ENCODE measurements at regions not wholly inside any gene's neighbourhood (a gene's known extent, or its start where the extent isn't known, plus 50 kb on each side); places are given as distances from the start of the nearest gene placed in this dataset.
"Not testable (repeated sequence)": the region's sequence is repeated elsewhere in the genome, so short reads cannot be mapped to it uniquely, and the experiment has no call there.

DNA sequence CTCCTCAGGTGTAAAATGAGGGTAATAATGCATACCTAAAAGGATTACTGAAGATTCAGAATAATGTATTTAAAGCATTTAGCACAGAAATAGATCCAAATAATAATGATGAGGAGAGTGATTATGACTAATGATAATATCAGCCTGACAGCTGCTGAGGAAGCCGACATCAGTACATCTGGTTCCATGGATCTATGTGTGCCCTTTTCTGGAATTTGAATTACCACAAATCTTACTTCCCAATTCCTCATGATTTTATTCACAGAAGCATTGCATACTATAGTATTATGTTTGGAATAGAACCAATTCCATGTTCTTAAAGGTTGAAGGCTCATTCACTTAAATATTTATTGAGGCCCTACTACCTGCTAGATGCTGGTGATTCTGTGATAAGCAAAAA lies 248.9 kb upstream of the THUMPD2 start:
- Histone ChIP-seq H3K9me3 (no peaks in the 10 kb centered on the region), H3K36me3 (no peaks in the 10 kb centered on the region), H3K4me3 (no peak overlapping the region), H3K27me3 (no peaks in the 10 kb centered on the region), H3K27ac (no peak overlapping the region), H3K4me1 (no peaks in the 10 kb centered on the region)
- TF ChIP-seq POLR2A (IDR thresholded peaks at IDR 0.05) (no peak), POLR2AphosphoS5 (IDR thresholded peaks at IDR 0.05) (no peak), EP300 (IDR thresholded peaks at IDR 0.05) (no peak)
- TF ChIP-seq, protein P1, sequence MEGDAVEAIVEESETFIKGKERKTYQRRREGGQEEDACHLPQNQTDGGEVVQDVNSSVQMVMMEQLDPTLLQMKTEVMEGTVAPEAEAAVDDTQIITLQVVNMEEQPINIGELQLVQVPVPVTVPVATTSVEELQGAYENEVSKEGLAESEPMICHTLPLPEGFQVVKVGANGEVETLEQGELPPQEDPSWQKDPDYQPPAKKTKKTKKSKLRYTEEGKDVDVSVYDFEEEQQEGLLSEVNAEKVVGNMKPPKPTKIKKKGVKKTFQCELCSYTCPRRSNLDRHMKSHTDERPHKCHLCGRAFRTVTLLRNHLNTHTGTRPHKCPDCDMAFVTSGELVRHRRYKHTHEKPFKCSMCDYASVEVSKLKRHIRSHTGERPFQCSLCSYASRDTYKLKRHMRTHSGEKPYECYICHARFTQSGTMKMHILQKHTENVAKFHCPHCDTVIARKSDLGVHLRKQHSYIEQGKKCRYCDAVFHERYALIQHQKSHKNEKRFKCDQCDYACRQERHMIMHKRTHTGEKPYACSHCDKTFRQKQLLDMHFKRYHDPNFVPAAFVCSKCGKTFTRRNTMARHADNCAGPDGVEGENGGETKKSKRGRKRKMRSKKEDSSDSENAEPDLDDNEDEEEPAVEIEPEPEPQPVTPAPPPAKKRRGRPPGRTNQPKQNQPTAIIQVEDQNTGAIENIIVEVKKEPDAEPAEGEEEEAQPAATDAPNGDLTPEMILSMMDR (IDR thresholded peaks at IDR 0.05), result no peak
- DNase-seq (no peak), ATAC-seq (ENCODE audit: low FRiP score in 2 of 2) (no peak)
- WGBS, 2 donors, result 87 to 97% methylated on average over 1 of the region's 1 CpG

DNA sequence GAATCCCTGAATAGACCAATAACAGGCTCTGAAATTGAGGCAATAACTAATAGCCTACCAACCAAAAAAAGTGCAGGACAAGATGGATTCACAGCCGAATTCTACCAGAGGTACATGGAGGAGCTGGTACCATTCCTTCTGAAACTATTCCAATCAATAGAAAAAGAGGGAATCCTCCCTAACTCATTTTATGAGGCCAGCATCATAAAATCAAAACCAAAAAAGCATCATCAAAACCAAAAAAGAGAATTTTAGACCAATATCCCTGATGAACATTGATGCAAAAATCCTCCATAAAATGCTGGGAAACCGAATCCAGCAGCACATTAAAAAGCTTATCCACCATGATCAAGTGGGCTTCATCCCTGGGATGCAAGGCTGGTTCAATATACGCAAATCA lies 246.2 kb upstream of the THUMPD2 start:
- 70 to 80% methylated on average over 3 of the region's 3 CpGs for WGBS, 2 donors
- H3K4me3 ChIP-seq; H3K27me3 ChIP-seq; H3K4me1 ChIP-seq; ATAC-seq (ENCODE audit: low FRiP score in 2 of 2); H3K36me3 ChIP-seq; DNase-seq; H3K9me3 ChIP-seq; H3K27ac ChIP-seq: not testable (repeated sequence)

DNA sequence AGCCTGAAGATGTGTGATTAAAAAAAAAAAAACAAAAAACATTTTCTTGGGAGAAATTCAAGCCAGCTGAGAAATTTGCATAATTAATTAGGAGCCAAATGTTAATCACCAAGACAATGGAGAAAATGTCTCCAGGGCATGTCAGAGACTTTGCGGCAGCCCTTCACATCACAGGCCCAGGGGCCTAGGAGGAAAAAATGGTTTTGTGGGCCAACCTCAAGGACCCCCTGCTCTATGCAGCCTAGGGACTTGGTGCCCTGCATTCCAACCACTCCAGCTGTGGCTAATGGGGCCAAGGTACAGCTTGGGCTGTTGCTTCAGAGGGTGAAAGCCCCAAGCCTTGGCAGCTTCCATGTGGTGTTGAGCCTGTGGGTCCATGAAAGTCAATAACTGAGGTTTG lies 241.9 kb upstream of the THUMPD2 start:
- WGBS, 2 donors, result 95 to 100% methylated on average over 1 of the region's 1 CpG
- no peak for DNase-seq
- no peak for ATAC-seq (ENCODE audit: low FRiP score in 2 of 2)
- Histone ChIP-seq H3K4me3 (no peak overlapping the region), H3K36me3 (no peaks in the 10 kb centered on the region), H3K9me3 (peaks cover 0 to 8% (median 6%) of the 10 kb centered on the region in 4 donors), H3K27ac (no peak overlapping the region), H3K4me1 (no peaks in the 10 kb centered on the region), H3K27me3 (no peaks in the 10 kb centered on the region)
- no peak for TF ChIP-seq POLR2AphosphoS5 (IDR thresholded peaks at IDR 0.05)

DNA sequence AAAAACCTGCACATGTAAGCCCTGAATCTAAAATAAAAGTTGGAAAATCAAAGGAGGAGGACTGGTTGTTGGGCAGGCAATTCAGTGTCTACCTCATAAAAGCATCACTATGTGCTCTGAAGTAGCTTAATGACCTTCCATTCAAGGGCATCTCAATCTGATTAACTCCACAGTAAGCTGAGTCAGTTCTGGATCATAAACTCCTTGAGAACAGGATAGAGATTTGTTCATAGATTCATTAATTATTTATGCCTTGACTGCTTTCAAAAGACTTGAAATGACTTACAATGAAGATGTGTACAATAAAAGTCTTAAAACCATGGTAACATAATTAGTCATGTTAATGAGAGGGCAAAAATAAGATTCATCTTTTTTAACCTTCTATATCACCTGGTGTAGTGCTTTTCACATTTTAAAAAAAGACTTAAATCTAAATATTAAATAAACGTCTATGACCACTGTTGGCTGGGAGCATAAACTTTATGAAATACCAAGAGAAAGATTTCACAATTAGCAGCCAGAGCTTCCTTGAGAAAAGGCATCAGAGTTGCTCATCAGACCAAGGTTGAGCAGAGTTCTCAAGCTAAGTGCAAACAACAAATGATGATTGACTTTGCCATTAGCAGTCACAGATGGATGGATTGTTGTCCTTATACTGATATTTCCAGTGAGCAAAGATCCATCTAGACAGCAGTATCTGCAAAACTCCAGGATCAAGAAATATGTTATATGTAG lies 237.3 kb upstream of the THUMPD2 start:
- H3K9me3 ChIP-seq, result peaks cover 0 to 6% (median 5%) of the 10 kb centered on the region in 4 donors
- no peaks in the 10 kb centered on the region for H3K27me3 ChIP-seq
- H3K27ac ChIP-seq, result no peak overlapping the region
- TF ChIP-seq EP300 (IDR thresholded peaks at IDR 0.05) (no peak), POLR2AphosphoS5 (IDR thresholded peaks at IDR 0.05) (no peak), POLR2A (IDR thresholded peaks at IDR 0.05) (no peak)
- TF ChIP-seq, protein P1 (IDR thresholded peaks at IDR 0.05), result no peak
- no peak for ATAC-seq (ENCODE audit: low FRiP score in 2 of 2)
- DNase-seq, result no peak
- WGBS, 2 donors, result 66 to 69% methylated on average over 1 of the region's 1 CpG
- no peak overlapping the region for H3K4me3 ChIP-seq
- H3K36me3 ChIP-seq, result no peaks in the 10 kb centered on the region
- H3K4me1 ChIP-seq, result no peaks in the 10 kb centered on the region

DNA sequence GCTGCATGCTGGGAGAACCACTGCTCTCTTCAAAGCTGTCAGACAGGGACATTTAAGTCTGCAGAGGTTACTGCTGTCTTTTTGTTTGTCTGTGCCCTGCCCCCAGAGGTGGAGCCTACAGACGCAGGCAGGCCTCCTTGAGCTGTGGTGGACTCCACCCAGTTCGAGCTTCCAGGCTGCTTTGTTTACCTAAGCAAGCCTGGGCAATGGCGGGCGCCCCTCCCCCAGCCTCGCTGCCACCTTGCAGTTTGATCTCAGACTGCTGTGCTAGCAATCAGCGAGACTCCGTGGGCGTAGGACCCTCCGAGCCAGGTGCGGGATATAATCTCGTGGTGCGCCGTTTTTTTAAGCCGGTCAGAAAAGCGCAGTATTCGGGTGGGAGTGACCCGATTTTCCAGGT lies 234.9 kb upstream of the THUMPD2 start:
- not testable (repeated sequence) for H3K4me3 ChIP-seq; H3K9me3 ChIP-seq; H3K27me3 ChIP-seq; H3K27ac ChIP-seq; H3K36me3 ChIP-seq; ATAC-seq (ENCODE audit: low FRiP score in 2 of 2); DNase-seq; H3K4me1 ChIP-seq
- 80 to 92% methylated on average over 1 to 9 of the region's 17 CpGs for WGBS, 2 donors

DNA sequence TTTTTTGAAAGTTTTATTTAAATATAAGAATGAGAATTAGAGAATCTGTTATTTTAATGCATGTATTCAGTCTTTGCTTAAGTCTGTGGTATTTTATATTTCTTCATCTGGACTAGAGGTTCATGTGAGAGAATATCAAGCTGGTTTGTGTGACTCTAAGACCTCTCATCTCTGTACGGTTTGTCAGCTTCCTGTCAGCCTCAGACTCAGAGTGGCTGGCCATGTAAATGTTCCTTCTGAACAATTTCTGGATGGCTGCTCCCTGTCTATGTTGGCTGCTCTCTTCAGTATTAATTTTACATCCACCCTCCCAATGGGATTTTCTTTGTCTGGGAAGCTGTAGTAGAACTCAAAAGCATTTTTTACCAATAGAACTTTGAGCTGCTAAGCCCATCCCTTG lies 225.3 kb upstream of the THUMPD2 start:
- ATAC-seq (ENCODE audit: low FRiP score in 2 of 2), result no peak
- 26 to 39% methylated on average over 1 of the region's 1 CpG for WGBS, 2 donors
- no peak overlapping the region for H3K4me3 ChIP-seq

More for the DNA sequence above, 225.3 kb upstream of the THUMPD2 start:
- Histone ChIP-seq H3K27me3 (no peaks in the 10 kb centered on the region), H3K36me3 (no peaks in the 10 kb centered on the region), H3K27ac (no peak overlapping the region), H3K9me3 (no peaks in the 10 kb centered on the region), H3K4me1 (no peaks in the 10 kb centered on the region)
- TF ChIP-seq, protein P1 (IDR thresholded peaks at IDR 0.05), result no peak
- no peak for TF ChIP-seq POLR2A (IDR thresholded peaks at IDR 0.05)
- TF ChIP-seq POLR2AphosphoS5 (IDR thresholded peaks at IDR 0.05), result no peak
- TF ChIP-seq EP300 (IDR thresholded peaks at IDR 0.05), result no peak
- DNase-seq, result no peak
